ENCODE measurements at regions not wholly inside any gene's neighbourhood (a gene's known extent, or its start where the extent isn't known, plus 50 kb on each side); places are given as distances from the start of the nearest gene placed in this dataset.

- TF ChIP-seq CTCF (IDR thresholded peaks at IDR 0.05) = no peak
These were observed 1375.4 kb upstream of the WWC1 start for GRCh38 chr5:166916021-166916420.

GRCh38 chr5:166926138-166926537, 1365.3 kb upstream of the WWC1 start:
- TF ChIP-seq CTCF (IDR thresholded peaks at IDR 0.05) = no peak

- no peak for TF ChIP-seq CTCF (IDR thresholded peaks at IDR 0.05)
These were observed 1355.1 kb upstream of the WWC1 start for GRCh38 chr5:166936351-166936750.

GRCh38 chr5:166938071-166938470, 1353.4 kb upstream of the WWC1 start:
- TF ChIP-seq CTCF (IDR thresholded peaks at IDR 0.05) = no peak

- TF ChIP-seq CTCF (IDR thresholded peaks at IDR 0.05) = no peak
These were observed 1348.5 kb upstream of the WWC1 start for GRCh38 chr5:166942948-166943347.

GRCh38 chr5:166947045-166947444, 1344.4 kb upstream of the WWC1 start:
- TF ChIP-seq CTCF (IDR thresholded peaks at IDR 0.05) = no peak

GRCh38 chr5:166948679-166949078, 1342.8 kb upstream of the WWC1 start:
- no peak for TF ChIP-seq CTCF (IDR thresholded peaks at IDR 0.05)

GRCh38 chr5:166952048-166952447, 1339.4 kb upstream of the WWC1 start:
- TF ChIP-seq CTCF (IDR thresholded peaks at IDR 0.05) = no peak

Data from LNCAP (cell line).